ENCODE measurements at regions not wholly inside any gene's neighbourhood (a gene's known extent, or its start where the extent isn't known, plus 50 kb on each side); places are given as distances from the start of the nearest gene placed in this dataset.
A peak's percentile ranks its signal among the peaks of the same experiment; 100 is the strongest.

- ATAC-seq (ENCODE audit: poor library complexity) = no peak
- no peak for DNase-seq
- intact Hi-C loops (cut with DNase I) = no loop called here
These were observed 124.4 kb downstream of the TMA16 start for GRCh38 chr4:163618845-163619244.

- no peak for ATAC-seq (ENCODE audit: poor library complexity)
- intact Hi-C loops (cut with DNase I) = no loop called here
These were observed 126.2 kb downstream of the TMA16 start for GRCh38 chr4:163620738-163621137.

DNA sequence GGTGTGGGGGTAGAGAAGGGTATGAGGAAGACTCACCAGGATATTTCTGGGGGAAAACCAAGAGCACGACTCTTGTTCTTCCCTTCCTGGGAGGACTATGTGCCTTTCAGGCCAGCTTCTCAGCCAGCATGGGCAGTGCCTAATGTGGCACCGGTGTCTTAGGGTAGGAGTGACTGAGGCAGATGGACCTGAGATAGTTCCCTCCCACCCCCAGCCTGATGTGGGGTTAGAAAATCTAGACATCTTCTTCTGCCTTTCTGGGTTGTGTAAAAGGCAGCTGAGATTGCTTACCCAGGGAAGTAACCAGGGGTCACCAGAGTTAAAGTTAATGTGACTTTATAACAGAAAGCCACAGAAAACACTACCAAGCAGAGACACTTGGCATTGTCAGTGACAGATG lies 127.3 kb downstream of the TMA16 start:
- intact Hi-C loops (cut with DNase I) = no loop called here
- ATAC-seq (ENCODE audit: poor library complexity) (peak; percentile 34), DNase-seq (no peak)

More at GRCh38 chr4:163620738-163621137, 126.2 kb downstream of the TMA16 start:
- no peak for DNase-seq

- ATAC-seq (ENCODE audit: poor library complexity) (peak; percentile 39), DNase-seq (no peak)
- intact Hi-C loops (cut with DNase I) = no loop called here
These were observed 128.0 kb downstream of the TMA16 start for GRCh38 chr4:163622379-163623035.

GRCh38 chr4:163623787-163624186 lies 129.3 kb downstream of the TMA16 start:
- ATAC-seq (ENCODE audit: poor library complexity) (no peak), DNase-seq (no peak)
- intact Hi-C loops (cut with DNase I) = no loop called here

DNA sequence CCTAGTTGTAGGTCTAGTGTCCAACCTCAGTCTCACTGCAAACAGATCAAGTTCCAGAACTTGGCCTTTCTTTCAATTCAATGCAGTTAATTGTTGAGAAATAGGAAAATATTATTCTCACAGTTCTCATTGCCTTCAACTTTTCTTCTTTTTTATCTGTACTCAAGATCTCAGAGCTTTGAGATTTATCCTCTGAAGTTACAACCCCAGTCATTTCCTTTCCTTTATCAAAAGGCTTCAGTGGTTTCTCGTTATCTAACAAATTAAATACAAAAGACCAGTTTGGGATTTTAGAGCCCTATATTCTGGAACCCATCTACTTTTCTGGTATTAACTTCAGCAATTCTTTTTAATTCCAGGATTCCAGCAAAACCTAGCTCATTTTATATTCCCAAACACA lies 130.2 kb downstream of the TMA16 start:
- ATAC-seq (ENCODE audit: poor library complexity) (no peak), DNase-seq (no peak)
- intact Hi-C loops (cut with DNase I) = no loop called here

GRCh38 chr4:163631288-163631687 lies 136.8 kb downstream of the TMA16 start:
- intact Hi-C loops (cut with DNase I) = no loop called here
- DNase-seq (no peak), ATAC-seq (ENCODE audit: poor library complexity) (no peak)

- ATAC-seq (ENCODE audit: poor library complexity) = no peak
- intact Hi-C loops (cut with DNase I) = no loop called here
- no peak for DNase-seq
These were observed 144.4 kb downstream of the TMA16 start for GRCh38 chr4:163638909-163639308.

GRCh38 chr4:163649557-163650091 lies 155.1 kb downstream of the TMA16 start:
- intact Hi-C loops (cut with DNase I) = no loop called here
- ATAC-seq (ENCODE audit: poor library complexity) (no peak), DNase-seq (no peak)

DNA sequence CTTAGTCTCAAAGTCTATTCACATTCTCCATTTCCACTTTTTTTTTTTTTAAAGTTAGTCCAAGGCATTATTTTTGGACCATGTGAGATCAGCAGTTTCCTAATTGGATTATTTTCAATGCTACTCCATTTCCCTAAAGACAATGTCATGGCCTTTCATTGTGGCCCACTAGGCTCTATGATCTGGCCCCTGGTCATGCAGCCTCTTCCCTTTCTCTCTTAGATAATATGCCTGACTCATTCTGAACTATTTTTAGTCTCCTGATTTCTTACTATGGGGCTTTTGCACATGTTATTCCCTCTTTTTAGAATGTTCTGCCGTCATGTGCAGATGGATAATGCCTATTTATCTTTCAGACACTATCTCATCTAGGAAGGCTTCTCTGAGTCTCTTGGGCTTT lies 157.3 kb downstream of the TMA16 start:
- ATAC-seq (ENCODE audit: poor library complexity) = no peak
- intact Hi-C loops (cut with DNase I) = no loop called here
- no peak for DNase-seq

GRCh38 chr4:163654621-163655020 lies 160.1 kb downstream of the TMA16 start:
- DNase-seq (no peak), ATAC-seq (ENCODE audit: poor library complexity) (no peak)
- intact Hi-C loops (cut with DNase I) = no loop called here

GRCh38 chr4:163660636-163661035 lies 166.1 kb downstream of the TMA16 start:
- ATAC-seq (ENCODE audit: poor library complexity) (no peak), DNase-seq (no peak)
- intact Hi-C loops (cut with DNase I) = no loop called here

DNA sequence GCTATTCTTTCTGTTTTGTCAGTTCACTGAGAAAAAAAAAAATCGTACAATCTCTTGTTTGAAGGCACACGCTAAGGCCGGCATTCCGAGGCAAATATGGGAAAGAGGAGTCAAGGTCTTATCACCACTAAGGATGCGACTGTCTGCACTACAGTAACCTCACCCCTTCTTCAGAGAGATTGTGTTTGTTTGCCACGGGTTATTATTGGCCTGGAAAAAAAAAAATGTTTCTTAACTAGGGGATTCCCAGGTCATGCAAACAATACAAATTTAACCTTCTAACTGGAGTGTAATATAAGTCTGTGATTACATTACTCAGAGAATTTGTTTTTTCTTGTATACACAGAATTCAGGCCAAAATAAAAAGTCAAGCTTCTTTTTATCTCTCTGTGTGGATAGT lies 168.3 kb downstream of the TMA16 start:
- intact Hi-C loops (cut with DNase I) = no loop called here
- no peak for DNase-seq
- ATAC-seq (ENCODE audit: poor library complexity) = no peak

- intact Hi-C loops (cut with DNase I) = no loop called here
- ATAC-seq (ENCODE audit: poor library complexity) = no peak
- no peak for DNase-seq
These were observed 169.2 kb downstream of the TMA16 start for GRCh38 chr4:163663454-163664225.

GRCh38 chr4:163665101-163665500 lies 170.6 kb downstream of the TMA16 start:
- intact Hi-C loops (cut with DNase I) = no loop called here
- no peak for ATAC-seq (ENCODE audit: poor library complexity)
- DNase-seq = no peak

GRCh38 chr4:163665521-163666331 lies 171.2 kb downstream of the TMA16 start:
- DNase-seq (no peak), ATAC-seq (ENCODE audit: poor library complexity) (no peak)
- intact Hi-C loops (cut with DNase I) = no loop called here

GRCh38 chr4:163666332-163666873 lies 171.9 kb downstream of the TMA16 start:
- intact Hi-C loops (cut with DNase I) = no loop called here
- DNase-seq (no peak), ATAC-seq (ENCODE audit: poor library complexity) (peak; percentile 53)

DNA sequence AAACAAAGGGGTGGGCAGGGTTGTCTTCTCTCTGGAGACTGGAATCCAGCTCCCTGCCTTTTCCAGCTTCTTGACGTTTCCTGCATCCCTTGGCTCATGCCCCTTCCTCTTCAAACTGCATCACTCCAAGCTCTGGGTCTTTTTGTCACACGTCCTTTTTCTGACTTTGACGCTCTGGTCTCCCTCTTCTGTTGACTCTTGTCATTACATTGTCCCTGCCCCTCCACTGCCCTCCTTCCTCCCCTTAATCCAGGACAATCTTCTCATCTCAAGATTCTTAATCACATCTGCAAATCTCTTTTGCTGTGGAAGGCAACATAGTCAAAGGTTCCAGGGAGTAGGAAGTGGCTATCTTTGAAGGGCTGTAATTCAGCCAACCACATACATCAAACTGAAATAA lies 178.3 kb downstream of the TMA16 start:
- intact Hi-C loops (cut with DNase I) = no loop called here
- DNase-seq (no peak), ATAC-seq (ENCODE audit: poor library complexity) (no peak)
